Astrocyte (in vitro differentiated cells and primary cell): ENCODE measurements at regions not wholly inside any gene's neighbourhood (a gene's known extent, or its start where the extent isn't known, plus 50 kb on each side); places are given as distances from the start of the nearest gene placed in this dataset.

ENCODE experiments used
- EZH2 ChIP-seq: IDR thresholded peaks from 2 replicates; pipeline ENCODE4 v1.6.1; 2012; ENCODE audit warnings: mild to moderate bottlenecking, low read length, inconsistent platforms; ENCODE audit not compliant: insufficient read depth
- TF ChIP-seq, protein P1 (sequence below): IDR thresholded peaks from 2 replicates; pipeline ENCODE4 v1.5.1; 2011; ENCODE audit warnings: low read depth, mild to moderate bottlenecking, inconsistent platforms, low read length, moderate library complexity; ENCODE audit not compliant: insufficient read depth

DNA sequence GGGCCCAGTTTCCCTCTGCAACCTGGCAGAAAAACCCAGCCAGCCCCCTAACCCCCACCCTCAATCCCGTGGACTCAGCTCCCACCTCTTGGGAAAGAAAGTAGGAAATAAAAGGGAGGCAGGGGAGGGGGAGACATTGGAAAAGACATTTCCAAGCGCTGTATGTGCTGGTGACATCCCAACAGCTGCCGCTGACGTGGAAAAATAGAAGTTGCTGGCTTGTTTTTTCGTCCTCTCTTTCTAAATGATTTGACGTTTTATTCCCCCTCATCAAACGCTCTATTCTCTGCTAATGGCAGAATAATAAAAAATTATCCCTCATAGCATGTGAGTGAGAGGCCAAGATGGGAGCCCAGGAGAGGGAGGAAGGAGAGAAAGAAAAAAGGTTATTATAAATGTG, 76.1 kb downstream of the LINGO1 start:
- no peak for TF ChIP-seq EZH2
- TF ChIP-seq, protein P1, sequence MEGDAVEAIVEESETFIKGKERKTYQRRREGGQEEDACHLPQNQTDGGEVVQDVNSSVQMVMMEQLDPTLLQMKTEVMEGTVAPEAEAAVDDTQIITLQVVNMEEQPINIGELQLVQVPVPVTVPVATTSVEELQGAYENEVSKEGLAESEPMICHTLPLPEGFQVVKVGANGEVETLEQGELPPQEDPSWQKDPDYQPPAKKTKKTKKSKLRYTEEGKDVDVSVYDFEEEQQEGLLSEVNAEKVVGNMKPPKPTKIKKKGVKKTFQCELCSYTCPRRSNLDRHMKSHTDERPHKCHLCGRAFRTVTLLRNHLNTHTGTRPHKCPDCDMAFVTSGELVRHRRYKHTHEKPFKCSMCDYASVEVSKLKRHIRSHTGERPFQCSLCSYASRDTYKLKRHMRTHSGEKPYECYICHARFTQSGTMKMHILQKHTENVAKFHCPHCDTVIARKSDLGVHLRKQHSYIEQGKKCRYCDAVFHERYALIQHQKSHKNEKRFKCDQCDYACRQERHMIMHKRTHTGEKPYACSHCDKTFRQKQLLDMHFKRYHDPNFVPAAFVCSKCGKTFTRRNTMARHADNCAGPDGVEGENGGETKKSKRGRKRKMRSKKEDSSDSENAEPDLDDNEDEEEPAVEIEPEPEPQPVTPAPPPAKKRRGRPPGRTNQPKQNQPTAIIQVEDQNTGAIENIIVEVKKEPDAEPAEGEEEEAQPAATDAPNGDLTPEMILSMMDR, result no peak
